ENCODE measurements at regions not wholly inside any gene's neighbourhood (a gene's known extent, or its start where the extent isn't known, plus 50 kb on each side); places are given as distances from the start of the nearest gene placed in this dataset.

DNA sequence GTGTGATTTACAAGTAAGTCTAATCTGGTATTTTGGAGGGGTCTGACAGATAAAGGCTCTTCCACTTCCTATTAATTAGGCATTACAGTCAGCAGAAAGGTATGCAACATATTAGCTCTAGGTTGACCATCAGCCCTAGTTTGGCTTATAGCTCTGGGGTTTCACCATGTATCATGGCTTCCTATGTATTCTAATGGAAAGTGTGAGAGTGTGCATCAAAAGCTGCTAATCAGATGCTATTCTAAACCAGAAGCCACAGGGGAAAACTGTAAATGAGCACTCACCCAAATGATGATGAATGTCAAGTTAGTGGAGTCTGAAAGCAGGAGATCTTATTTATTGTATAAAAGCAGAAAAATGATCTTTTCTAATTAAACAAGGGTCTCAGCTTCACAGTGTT, 149.2 kb upstream of the MITF start:
- TF ChIP-seq POLR2A (IDR thresholded peaks at IDR 0.05; ENCODE audit: low read depth, low read length) (no peak), MYC (IDR thresholded peaks at IDR 0.05; ENCODE audit: low read depth, low read length) (no peak), EZH2 (IDR thresholded peaks at IDR 0.05; ENCODE audit: borderline replicate concordance, low read depth, low read length, severe bottlenecking) (no peak), POLR2AphosphoS5 (IDR thresholded peaks at IDR 0.05; ENCODE audit: insufficient read depth, low read depth, low read length) (no peak)
- TF ChIP-seq, protein P1, sequence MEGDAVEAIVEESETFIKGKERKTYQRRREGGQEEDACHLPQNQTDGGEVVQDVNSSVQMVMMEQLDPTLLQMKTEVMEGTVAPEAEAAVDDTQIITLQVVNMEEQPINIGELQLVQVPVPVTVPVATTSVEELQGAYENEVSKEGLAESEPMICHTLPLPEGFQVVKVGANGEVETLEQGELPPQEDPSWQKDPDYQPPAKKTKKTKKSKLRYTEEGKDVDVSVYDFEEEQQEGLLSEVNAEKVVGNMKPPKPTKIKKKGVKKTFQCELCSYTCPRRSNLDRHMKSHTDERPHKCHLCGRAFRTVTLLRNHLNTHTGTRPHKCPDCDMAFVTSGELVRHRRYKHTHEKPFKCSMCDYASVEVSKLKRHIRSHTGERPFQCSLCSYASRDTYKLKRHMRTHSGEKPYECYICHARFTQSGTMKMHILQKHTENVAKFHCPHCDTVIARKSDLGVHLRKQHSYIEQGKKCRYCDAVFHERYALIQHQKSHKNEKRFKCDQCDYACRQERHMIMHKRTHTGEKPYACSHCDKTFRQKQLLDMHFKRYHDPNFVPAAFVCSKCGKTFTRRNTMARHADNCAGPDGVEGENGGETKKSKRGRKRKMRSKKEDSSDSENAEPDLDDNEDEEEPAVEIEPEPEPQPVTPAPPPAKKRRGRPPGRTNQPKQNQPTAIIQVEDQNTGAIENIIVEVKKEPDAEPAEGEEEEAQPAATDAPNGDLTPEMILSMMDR (IDR thresholded peaks at IDR 0.05; ENCODE audit: extremely low read depth in 1 of 2, insufficient read depth in 1 of 2, low read depth in 1 of 2, low read length in 2 of 2) = no peak

All from endothelial cell of umbilical vein (primary cell).